ENCODE measurements at regions not wholly inside any gene's neighbourhood (a gene's known extent, or its start where the extent isn't known, plus 50 kb on each side); places are given as distances from the start of the nearest gene placed in this dataset.

- TF ChIP-seq POLR2A (IDR thresholded peaks at IDR 0.05; ENCODE audit: low read depth): no peak
- no peak for TF ChIP-seq CTCF (IDR thresholded peaks at IDR 0.05)
- no peak for TF ChIP-seq POLR2AphosphoS5 (IDR thresholded peaks at IDR 0.05)
- no peak for TF ChIP-seq EP300 (IDR thresholded peaks at IDR 0.05)
These were observed 515.5 kb upstream of the MYT1L start for GRCh38 chr2:2846332-2847208.
